GM19324 (cell line): ENCODE measurements at regions not wholly inside any gene's neighbourhood (a gene's known extent, or its start where the extent isn't known, plus 50 kb on each side); places are given as distances from the start of the nearest gene placed in this dataset.

Experiments used
- ATAC-seq: cut with Tn5 transposase; IDR thresholded peaks from one replicate; pipeline ENCODE4 v1.9.1; 2021; ENCODE audit warnings: mild to moderate bottlenecking, moderate library complexity; ENCODE audit not compliant: unreplicated experiment, low FRiP score

DNA sequence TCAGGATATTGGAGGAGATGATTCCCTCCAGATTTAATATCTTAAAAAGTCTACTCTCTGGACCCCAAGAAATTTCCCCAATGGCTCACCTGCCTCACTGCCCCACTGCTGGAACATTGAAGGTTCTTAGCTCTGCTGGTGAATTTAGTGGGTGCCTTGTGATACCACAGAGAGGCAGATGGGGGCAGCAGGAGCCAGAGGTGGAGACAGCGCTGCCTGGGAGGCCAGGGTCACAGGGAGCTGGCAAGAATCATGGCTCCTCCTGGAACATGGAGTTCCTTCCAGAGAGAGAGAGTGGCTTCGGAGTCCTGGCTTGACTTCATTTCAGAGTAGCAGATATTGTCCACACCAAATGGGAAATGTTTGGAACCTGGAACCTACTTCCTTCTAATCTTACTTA is 263.5 kb upstream of the CFAP20DC start:
- peak; percentile 77 for ATAC-seq

GRCh38 chr3:59311231-59311630 is 261.4 kb upstream of the CFAP20DC start:
- ATAC-seq = no peak

DNA sequence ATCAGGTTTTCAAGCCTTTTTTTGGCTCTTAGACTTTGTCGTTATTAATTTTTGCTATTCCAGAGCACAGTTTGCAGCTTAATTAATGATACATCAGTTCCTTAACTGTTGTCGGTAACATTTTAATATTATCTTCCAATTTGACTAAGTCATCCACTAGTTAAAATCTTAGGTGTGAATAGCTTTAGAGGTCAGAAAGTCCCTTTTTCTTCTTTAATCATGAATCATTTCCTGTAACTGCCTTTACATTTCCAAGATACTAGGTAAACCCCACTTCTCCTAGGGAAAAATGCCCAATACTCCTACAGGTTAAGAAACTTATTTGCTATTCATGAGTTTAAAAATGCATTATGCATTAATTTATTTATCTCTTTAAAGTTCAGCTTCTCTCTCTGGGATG is 260.9 kb upstream of the CFAP20DC start:
- ATAC-seq = no peak

- no peak for ATAC-seq
Measured at GRCh38 chr3:59308684-59309083, 258.9 kb upstream of the CFAP20DC start.

DNA sequence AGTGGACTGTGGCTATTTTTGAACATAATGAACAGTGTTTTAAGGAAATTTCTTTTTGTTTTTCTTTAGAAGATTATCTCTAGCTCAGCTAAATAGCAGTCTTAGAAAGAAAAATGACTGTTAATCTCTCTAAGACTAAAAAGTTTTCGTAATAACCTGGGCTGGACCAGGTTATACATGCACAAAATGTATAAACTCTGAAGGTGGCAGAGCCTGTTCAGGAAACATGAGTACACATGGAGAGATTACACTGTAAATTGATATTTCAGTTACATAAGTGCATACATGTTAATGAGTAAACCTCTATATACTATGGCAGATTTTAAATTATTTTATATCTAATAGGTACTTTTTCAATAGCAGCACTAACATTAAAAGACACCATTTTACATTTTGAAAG is 258.2 kb upstream of the CFAP20DC start:
- ATAC-seq = no peak

GRCh38 chr3:59306436-59306835 is 256.6 kb upstream of the CFAP20DC start:
- ATAC-seq = no peak

- no peak for ATAC-seq
Measured at GRCh38 chr3:59304296-59304695, 254.5 kb upstream of the CFAP20DC start.

DNA sequence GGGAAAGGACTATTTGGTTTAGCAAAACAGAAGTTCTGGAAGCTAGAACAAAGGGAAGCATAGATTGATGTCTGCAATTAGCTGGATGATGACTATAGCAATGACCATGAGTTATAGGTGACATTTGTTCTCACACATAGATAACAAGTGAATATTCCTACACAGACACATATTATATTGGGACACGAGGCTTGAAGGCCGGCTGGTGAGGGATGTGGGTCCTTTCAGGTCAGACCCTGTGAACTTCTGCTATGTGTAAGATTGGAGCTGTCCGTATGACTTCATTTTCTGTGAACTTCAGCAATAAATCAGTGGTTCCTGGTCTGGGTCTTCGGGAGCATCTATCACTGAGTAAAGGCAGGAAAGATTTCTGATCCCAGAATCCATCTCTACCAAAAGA is 253.6 kb upstream of the CFAP20DC start:
- ATAC-seq = no peak

DNA sequence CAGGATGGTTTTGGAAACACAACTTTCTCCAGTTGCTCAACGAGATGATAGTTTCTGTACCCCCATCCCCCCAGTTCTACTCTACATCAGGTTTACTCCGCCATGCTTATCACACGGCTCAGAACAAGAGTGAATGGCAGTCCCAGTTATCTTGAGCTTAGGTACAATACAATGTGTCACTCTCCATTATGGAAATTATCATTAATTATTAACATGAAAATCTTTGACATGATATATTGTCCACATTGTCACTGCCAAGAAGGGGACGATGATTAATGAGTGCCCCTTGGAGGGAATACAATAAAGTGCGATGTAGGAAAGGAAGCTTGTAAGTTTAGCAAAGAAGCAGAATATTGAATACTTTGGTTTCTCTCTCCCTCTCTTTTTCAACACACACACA is 252.6 kb upstream of the CFAP20DC start:
- no peak for ATAC-seq

- ATAC-seq = no peak
Measured at GRCh38 chr3:59300733-59301132, 250.9 kb upstream of the CFAP20DC start.

GRCh38 chr3:59299561-59299960 is 249.7 kb upstream of the CFAP20DC start:
- ATAC-seq = no peak

GRCh38 chr3:59290358-59290757 is 240.5 kb upstream of the CFAP20DC start:
- ATAC-seq = no peak

DNA sequence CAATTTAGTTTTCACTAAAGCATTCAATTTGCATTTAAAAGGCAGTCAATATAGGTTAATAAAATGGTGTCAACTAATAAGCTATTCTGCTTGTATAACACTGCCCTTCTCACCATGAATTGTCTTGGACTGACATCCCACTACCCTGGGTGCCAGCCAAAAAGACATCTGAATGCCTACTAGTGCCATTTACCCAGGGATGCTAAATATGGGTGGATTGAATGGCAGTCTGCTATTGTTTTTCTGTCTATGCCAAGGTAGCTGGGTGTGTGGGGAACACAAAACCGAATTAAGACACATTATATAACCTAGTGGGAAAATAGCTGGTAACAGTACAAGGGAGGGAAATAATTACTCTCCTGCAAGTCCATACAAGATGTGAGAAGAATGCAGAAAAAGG is 240.0 kb upstream of the CFAP20DC start:
- no peak for ATAC-seq

GRCh38 chr3:59288951-59289350 is 239.1 kb upstream of the CFAP20DC start:
- no peak for ATAC-seq

DNA sequence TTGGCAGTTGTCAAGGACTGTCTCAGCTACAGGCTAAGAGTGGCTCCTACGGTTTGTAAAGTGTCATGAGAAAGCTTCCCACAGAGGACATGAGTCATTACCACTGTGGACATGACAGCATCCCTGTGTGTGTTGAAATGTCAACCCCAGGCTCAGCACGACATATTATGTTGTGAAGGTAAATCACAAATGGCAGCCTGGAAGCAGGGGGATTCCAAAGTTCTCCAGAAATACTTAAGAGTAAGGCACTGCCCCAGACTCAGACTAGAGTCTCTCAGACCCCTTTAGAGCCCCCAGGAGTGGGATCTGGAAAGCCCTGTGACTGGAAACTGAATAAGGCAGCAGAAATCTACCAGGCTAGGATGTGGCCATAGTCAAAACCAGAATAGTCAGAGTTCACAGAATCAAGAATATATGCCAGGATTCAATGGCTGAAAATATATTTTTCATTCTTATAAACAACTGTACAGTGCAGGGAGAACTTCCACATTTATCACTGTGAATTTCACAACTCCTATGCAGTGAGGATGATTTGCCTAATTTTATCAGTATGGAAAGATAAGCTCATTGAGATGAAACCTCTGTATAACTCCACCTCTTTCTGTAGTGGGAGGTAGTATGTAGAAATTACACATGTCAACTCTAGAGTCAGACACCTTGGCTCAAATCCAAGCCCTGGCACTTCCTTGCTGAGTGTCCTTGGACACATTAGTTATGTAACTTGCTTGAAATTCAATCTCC is 237.1 kb upstream of the CFAP20DC start:
- no peak for ATAC-seq

GRCh38 chr3:59285560-59285959 is 235.7 kb upstream of the CFAP20DC start:
- ATAC-seq = no peak

DNA sequence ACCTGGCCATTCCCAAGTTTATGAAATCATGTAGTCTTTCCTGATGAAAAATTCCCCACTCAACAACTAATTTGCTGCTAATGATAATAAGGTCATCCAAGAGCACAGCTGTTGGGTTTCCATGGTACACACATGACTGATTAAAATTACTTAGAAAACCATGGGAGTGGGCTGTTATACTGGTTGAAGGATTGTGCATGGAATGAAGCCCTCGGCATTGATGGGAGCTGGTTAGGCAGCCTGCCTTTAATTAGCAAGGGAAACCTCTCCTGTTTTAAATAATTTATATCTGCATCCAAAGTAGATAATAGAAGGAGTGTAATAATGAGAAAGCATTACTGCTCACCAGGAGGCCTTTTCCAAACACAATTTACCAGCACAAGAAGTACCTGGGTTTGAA is 235.1 kb upstream of the CFAP20DC start:
- ATAC-seq = no peak

DNA sequence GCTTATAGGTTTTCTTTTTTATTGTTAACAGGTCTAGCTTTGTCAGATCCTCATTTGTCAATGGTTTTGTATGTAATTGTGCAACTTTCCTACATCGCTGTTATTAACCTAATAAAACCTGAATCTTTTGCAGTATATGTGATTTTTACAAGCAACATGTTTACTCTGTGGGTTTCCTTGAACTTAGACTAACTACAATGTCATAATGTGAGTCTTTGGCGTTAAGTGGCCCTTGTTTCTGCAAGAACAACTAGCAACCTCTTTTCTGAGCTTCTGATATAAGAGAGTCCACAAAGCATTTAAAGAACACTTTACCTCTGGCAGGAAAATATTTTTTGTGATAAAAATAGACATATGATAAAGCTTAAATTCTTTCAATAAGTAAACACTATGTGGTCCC is 230.3 kb upstream of the CFAP20DC start:
- ATAC-seq = no peak

- no peak for ATAC-seq
Measured at GRCh38 chr3:59277816-59278215, 228.0 kb upstream of the CFAP20DC start.

DNA sequence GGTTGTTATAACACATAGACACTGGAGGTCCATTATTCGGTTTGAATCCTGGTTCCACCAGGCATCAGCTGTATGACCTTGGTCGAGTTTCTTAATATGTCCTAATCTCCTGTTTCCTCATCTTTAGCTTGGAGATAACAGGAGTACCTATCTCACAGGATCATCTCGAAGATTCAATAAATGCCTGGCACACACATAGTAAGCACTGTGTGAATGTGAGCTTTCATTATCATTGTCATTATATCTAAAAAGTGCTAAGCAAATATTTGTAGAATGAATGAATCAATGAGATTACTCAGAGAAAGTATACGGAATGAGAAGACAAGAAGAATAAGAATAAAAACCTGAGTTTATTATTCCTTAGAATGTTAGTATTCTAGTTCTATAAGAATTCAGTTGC is 227.4 kb upstream of the CFAP20DC start:
- no peak for ATAC-seq

- ATAC-seq = no peak
Measured at GRCh38 chr3:59273976-59274375, 224.2 kb upstream of the CFAP20DC start.

GRCh38 chr3:59271971-59272370 is 222.1 kb upstream of the CFAP20DC start:
- ATAC-seq = no peak

DNA sequence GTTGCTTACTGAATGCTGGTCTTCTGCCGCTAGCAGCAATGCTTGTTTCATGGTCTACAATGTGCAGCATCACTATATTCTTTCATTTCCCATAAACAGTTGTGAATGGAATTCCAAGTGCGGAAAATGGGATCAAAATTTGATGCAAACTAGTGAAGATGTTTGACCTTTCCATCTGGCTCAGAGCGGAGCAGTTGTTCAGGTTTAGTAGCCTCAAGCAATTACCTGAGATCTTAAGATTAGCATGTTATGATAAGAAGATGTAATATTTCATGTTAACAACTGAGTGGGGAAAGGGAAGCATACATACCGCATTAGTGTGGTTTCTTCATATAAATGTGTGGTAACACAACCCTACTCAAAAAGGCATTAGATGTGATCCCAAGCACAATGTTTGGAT is 221.1 kb upstream of the CFAP20DC start:
- no peak for ATAC-seq
